Tibial nerve (tissue), 4 donors: ENCODE measurements at regions not wholly inside any gene's neighbourhood (a gene's known extent, or its start where the extent isn't known, plus 50 kb on each side); places are given as distances from the start of the nearest gene placed in this dataset.

Source experiments
- EP300 ChIP-seq, 2 donors: sonication (generic); formaldehyde crosslinking; IDR thresholded peaks; one replicate each; pipeline ENCODE4 v1.6.1; 2017; ENCODE audit warnings: antibody characterized with exemption in 2 of 2, mild to moderate bottlenecking in 1 of 2
- POLR2A ChIP-seq, 2 donors: fragments of 450-650 bp; IDR thresholded peaks; one replicate each; pipeline ENCODE4 v1.6.1; 2017; ENCODE audit warnings: antibody characterized with exemption in 2 of 2, mild to moderate bottlenecking in 2 of 2, moderate library complexity in 2 of 2
- TF ChIP-seq, protein P1 (sequence below), 5 experiments: fragments of 200-600 bp in 3 of 5; fragments of 450-650 bp in 2 of 5; sonication (generic) in 3 of 5; IDR thresholded peaks; one replicate each; pipeline ENCODE4 v1.5.1; 2016 to 2019; ENCODE audit warnings: antibody characterized with exemption in 5 of 5, mild to moderate bottlenecking in 3 of 5, moderate library complexity in 2 of 5

DNA sequence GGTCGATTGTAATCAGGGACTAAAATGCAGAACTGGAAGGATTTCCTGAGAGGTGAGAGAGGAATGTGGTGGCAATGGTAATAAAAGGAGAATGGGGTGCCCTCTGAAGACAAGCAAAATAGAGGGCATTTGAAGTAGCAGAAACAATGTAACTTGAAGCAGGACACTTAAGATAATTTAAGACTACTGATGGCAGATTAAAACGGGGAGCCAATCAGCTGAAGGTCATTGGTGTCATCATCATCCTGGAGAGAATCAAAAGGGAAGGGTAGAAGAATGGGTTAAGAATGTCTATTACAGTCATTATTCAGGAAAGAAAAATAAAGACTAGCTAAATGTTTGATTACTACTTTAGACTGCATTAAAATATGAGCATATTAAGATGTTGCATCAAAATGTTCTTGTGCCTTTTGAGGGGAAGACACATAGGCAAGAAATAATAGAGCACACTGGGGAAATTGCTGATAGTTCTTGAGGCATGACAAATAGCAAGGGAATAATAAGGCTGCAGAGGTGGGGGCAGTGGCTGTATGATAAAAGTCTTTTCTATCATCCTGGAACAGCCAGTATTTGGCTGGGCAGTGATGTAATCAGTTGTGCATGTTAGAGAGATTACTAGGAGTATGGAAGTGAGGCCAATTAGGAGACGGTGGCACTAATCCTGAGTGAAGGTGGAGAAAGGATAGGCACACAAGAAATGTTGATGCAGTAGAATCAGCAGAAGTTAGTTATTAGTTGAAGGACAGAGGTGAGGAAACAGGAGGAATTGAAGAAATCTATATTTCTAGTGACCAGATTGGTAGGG is 60.2 kb downstream of the CCDC71L start:
- TF ChIP-seq, protein P1, sequence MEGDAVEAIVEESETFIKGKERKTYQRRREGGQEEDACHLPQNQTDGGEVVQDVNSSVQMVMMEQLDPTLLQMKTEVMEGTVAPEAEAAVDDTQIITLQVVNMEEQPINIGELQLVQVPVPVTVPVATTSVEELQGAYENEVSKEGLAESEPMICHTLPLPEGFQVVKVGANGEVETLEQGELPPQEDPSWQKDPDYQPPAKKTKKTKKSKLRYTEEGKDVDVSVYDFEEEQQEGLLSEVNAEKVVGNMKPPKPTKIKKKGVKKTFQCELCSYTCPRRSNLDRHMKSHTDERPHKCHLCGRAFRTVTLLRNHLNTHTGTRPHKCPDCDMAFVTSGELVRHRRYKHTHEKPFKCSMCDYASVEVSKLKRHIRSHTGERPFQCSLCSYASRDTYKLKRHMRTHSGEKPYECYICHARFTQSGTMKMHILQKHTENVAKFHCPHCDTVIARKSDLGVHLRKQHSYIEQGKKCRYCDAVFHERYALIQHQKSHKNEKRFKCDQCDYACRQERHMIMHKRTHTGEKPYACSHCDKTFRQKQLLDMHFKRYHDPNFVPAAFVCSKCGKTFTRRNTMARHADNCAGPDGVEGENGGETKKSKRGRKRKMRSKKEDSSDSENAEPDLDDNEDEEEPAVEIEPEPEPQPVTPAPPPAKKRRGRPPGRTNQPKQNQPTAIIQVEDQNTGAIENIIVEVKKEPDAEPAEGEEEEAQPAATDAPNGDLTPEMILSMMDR (IDR thresholded peaks at IDR 0.05): no peak
- TF ChIP-seq EP300 (IDR thresholded peaks at IDR 0.05): no peak
- TF ChIP-seq POLR2A (IDR thresholded peaks at IDR 0.05): no peak
